Cardiac fibroblast (primary cell): ENCODE measurements at regions not wholly inside any gene's neighbourhood (a gene's known extent, or its start where the extent isn't known, plus 50 kb on each side); places are given as distances from the start of the nearest gene placed in this dataset.
A peak's percentile ranks its signal among the peaks of the same experiment; 100 is the strongest.

Experiments
- DNase-seq, 2 donors: peaks; one replicate each; pipeline versions ENCODE4 v3.0.0 to v3.0.0-alpha.2; 2010; ENCODE audit warnings: low read depth in 2 of 2
- H3K4me3 ChIP-seq, 2 donors: replicated peaks in 1 of 2; 1 replicate in 1 of 2; 2 replicates in 1 of 2; pipeline ENCODE4 v1.5.1; 2011; ENCODE audit warnings: low read depth in 2 of 2, low read length in 2 of 2, mild to moderate bottlenecking in 2 of 2, moderate library complexity in 1 of 2
- CTCF ChIP-seq: IDR thresholded peaks from one replicate; pipeline ENCODE4 v1.5.1; 2011; ENCODE audit warnings: low read depth, mild to moderate bottlenecking, low read length, inconsistent platforms

DNA sequence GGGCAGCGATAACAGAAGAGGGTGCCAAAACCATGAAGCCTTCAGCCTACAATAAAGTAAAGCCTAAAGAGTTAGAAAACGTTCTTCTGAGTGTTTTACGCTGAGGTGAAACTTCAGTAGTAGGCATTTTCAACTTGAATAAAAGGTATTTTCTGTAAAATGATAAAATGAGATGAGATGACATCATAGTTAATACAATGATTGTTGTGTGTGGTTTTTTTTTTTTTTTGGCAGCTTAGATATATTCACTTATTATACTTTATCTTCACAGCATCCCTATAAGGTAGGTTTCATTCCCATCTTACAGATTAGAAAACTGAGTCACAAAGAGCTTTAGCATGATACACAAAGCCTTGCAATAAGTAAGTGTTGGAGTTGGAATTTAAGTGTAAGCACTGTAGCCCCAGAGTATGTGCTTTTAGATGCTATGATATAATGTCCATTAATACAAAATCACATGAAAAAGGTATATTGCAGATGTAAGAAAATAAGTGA lies 291.9 kb upstream of the GRM7 start:
- no peak for DNase-seq
- H3K4me3 ChIP-seq, result no peak overlapping the region
- TF ChIP-seq CTCF, result no peak

GRCh38 chr3:6571448-6571847 lies 289.5 kb upstream of the GRM7 start:
- no peak overlapping the region for H3K4me3 ChIP-seq
- no peak for TF ChIP-seq CTCF
- no peak for DNase-seq

DNA sequence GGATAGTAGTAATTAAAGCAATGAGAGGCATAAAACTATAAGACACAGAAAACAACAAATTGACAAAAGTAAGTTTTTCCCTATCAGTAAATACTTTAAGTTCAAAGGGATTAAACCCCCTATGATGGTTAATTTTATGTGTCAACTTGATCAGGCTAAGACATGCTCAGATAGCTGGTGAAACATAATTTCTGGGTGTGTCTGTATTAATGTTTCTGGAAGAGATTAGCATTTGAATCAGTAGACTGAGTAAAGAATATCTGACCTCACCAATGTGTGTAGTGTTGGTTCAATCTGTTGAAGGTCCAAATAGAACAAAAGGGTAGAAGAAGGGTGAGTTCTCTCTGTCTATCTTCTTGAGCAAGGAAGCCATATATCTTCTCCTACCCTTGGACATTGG lies 283.3 kb upstream of the GRM7 start:
- DNase-seq, result no peak
- H3K4me3 ChIP-seq, result no peak overlapping the region
- no peak for TF ChIP-seq CTCF

DNA sequence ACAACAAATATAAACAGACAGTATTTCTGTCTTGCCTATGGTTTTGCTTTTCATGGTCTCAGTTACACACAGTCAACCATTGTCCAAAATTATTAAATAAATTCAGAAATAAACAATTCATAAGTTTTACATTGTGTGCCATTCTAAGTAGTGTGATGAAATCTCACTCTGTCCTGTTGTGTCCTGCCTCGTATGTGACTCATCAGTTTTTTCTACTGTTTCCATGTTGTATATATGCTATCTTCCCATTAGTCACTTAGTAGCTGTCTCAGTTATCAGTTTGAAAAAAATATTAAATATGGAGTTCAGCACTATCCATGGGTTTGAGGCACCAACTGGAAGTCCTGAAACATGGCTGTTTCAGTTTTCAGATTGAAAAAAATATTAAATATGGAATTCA lies 282.4 kb upstream of the GRM7 start:
- DNase-seq, result peak in 1 of 2 donors; percentile 0
- H3K4me3 ChIP-seq, result no peak overlapping the region

GRCh38 chr3:6580808-6581207 lies 280.1 kb upstream of the GRM7 start:
- H3K4me3 ChIP-seq, result no peak overlapping the region
- no peak for TF ChIP-seq CTCF
- DNase-seq, result no peak

More for the DNA sequence above, 282.4 kb upstream of the GRM7 start:
- no peak for TF ChIP-seq CTCF

DNA sequence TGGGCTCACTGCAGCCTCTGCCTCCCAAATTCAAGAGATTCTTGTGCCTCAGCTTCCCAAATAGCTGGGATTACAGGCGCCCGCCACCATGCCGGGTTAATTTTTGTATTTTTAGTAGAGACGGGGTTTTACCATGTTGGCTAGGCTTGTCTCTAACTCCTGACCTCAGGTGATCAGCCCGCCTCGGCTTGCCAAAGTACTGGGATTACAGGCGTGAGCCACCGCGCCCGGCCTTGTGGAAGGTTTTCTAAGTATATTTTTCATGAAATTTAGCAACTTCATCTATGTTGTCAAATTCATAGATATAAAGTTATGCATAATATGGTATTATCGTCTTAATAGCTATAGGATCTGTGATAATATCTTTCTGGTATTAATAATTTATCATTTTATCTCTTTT lies 275.6 kb upstream of the GRM7 start:
- TF ChIP-seq CTCF, result no peak
- no peak overlapping the region for H3K4me3 ChIP-seq
- no peak for DNase-seq

GRCh38 chr3:6600237-6600636 lies 260.7 kb upstream of the GRM7 start:
- TF ChIP-seq CTCF, result no peak
- H3K4me3 ChIP-seq, result no peak overlapping the region
- DNase-seq, result no peak
